ENCODE measurements at regions not wholly inside any gene's neighbourhood (a gene's known extent, or its start where the extent isn't known, plus 50 kb on each side); places are given as distances from the start of the nearest gene placed in this dataset.

GRCh38 chr16:6947291-6947690 lies 385.4 kb upstream of the RBFOX1 start:
- H3K79me2 ChIP-seq (ENCODE audit: insufficient read depth, low read length), result no peaks in the 10 kb centered on the region
- no peak overlapping the region for H3K4me3 ChIP-seq (ENCODE audit: insufficient read depth, low read length, poor library complexity, severe bottlenecking)
- no peaks in the 10 kb centered on the region for H3K9me2 ChIP-seq (replicated peaks; ENCODE audit: insufficient read depth, low read length)
- no peak overlapping the region for H3K27ac ChIP-seq (ENCODE audit: low read depth, low read length)
- no peaks in the 10 kb centered on the region for H3K27me3 ChIP-seq (ENCODE audit: low read length)
- H3K9me3 ChIP-seq (ENCODE audit: insufficient read depth, low read length), result no peaks in the 10 kb centered on the region
- no peaks in the 10 kb centered on the region for H4K20me1 ChIP-seq (ENCODE audit: low read depth, low read length)
- H2AFZ ChIP-seq (ENCODE audit: low read depth, low read length, severe bottlenecking), result no peak overlapping the region
- H3K4me2 ChIP-seq (ENCODE audit: low read depth, low read length, poor library complexity, severe bottlenecking), result no peak overlapping the region
- no peaks in the 10 kb centered on the region for H3F3A ChIP-seq (ENCODE audit: insufficient read depth)
- no peak for TF ChIP-seq CTCF (IDR thresholded peaks at IDR 0.05; ENCODE audit: insufficient read depth, low read length, poor library complexity, severe bottlenecking)
- TF ChIP-seq EZH2phosphoT487 (conservative IDR thresholded peaks at IDR 0.05; ENCODE audit: low read length), result no peak
- no peaks in the 10 kb centered on the region for H3K36me3 ChIP-seq (ENCODE audit: low read length)
- no peak overlapping the region for H3K9ac ChIP-seq (ENCODE audit: low read length)

GRCh38 chr16:6946802-6947201 lies 385.8 kb upstream of the RBFOX1 start:
- H3K79me2 ChIP-seq (ENCODE audit: insufficient read depth, low read length), result no peaks in the 10 kb centered on the region
- no peak overlapping the region for H3K4me2 ChIP-seq (ENCODE audit: low read depth, low read length, poor library complexity, severe bottlenecking)
- no peak overlapping the region for H2AFZ ChIP-seq (ENCODE audit: low read depth, low read length, severe bottlenecking)
- no peak overlapping the region for H3K4me3 ChIP-seq (ENCODE audit: insufficient read depth, low read length, poor library complexity, severe bottlenecking)
- no peaks in the 10 kb centered on the region for H3K27me3 ChIP-seq (ENCODE audit: low read length)
- no peak overlapping the region for H3K9ac ChIP-seq (ENCODE audit: low read length)
- no peaks in the 10 kb centered on the region for H3K36me3 ChIP-seq (ENCODE audit: low read length)
- TF ChIP-seq CTCF (IDR thresholded peaks at IDR 0.05; ENCODE audit: insufficient read depth, low read length, poor library complexity, severe bottlenecking), result no peak
- TF ChIP-seq EZH2phosphoT487 (conservative IDR thresholded peaks at IDR 0.05; ENCODE audit: low read length), result no peak
- H3K9me3 ChIP-seq (ENCODE audit: insufficient read depth, low read length), result no peaks in the 10 kb centered on the region
- H3F3A ChIP-seq (ENCODE audit: insufficient read depth), result no peaks in the 10 kb centered on the region
- H3K9me2 ChIP-seq (replicated peaks; ENCODE audit: insufficient read depth, low read length), result no peaks in the 10 kb centered on the region
- no peaks in the 10 kb centered on the region for H4K20me1 ChIP-seq (ENCODE audit: low read depth, low read length)
- H3K27ac ChIP-seq (ENCODE audit: low read depth, low read length), result no peak overlapping the region

- Histone ChIP-seq H3K79me2 (ENCODE audit: insufficient read depth, low read length) (no peaks in the 10 kb centered on the region), H2AFZ (ENCODE audit: low read depth, low read length, severe bottlenecking) (no peak overlapping the region), H3K4me3 (ENCODE audit: insufficient read depth, low read length, poor library complexity, severe bottlenecking) (no peak overlapping the region), H3K4me2 (ENCODE audit: low read depth, low read length, poor library complexity, severe bottlenecking) (no peak overlapping the region), H3K9me3 (ENCODE audit: insufficient read depth, low read length) (no peaks in the 10 kb centered on the region), H3K36me3 (ENCODE audit: low read length) (no peaks in the 10 kb centered on the region), H3F3A (ENCODE audit: insufficient read depth) (no peaks in the 10 kb centered on the region), H4K20me1 (ENCODE audit: low read depth, low read length) (no peaks in the 10 kb centered on the region), H3K27ac (ENCODE audit: low read depth, low read length) (no peak overlapping the region), H3K9ac (ENCODE audit: low read length) (no peak overlapping the region), H3K27me3 (ENCODE audit: low read length) (no peaks in the 10 kb centered on the region), H3K9me2 (replicated peaks; ENCODE audit: insufficient read depth, low read length) (no peaks in the 10 kb centered on the region)
- TF ChIP-seq EZH2phosphoT487 (conservative IDR thresholded peaks at IDR 0.05; ENCODE audit: low read length) (no peak), CTCF (IDR thresholded peaks at IDR 0.05; ENCODE audit: insufficient read depth, low read length, poor library complexity, severe bottlenecking) (no peak)
Observed at GRCh38 chr16:6946106-6946505, 386.5 kb upstream of the RBFOX1 start.

GRCh38 chr16:6940968-6941367 lies 391.7 kb upstream of the RBFOX1 start:
- no peak overlapping the region for H3K4me2 ChIP-seq (ENCODE audit: low read depth, low read length, poor library complexity, severe bottlenecking)
- H3K9me3 ChIP-seq (ENCODE audit: insufficient read depth, low read length), result no peaks in the 10 kb centered on the region
- H3K9me2 ChIP-seq (replicated peaks; ENCODE audit: insufficient read depth, low read length), result no peaks in the 10 kb centered on the region
- no peaks in the 10 kb centered on the region for H3F3A ChIP-seq (ENCODE audit: insufficient read depth)
- no peak overlapping the region for H3K9ac ChIP-seq (ENCODE audit: low read length)
- TF ChIP-seq EZH2phosphoT487 (conservative IDR thresholded peaks at IDR 0.05; ENCODE audit: low read length) (no peak), CTCF (IDR thresholded peaks at IDR 0.05; ENCODE audit: insufficient read depth, low read length, poor library complexity, severe bottlenecking) (no peak)
- no peak overlapping the region for H3K27ac ChIP-seq (ENCODE audit: low read depth, low read length)
- no peaks in the 10 kb centered on the region for H3K27me3 ChIP-seq (ENCODE audit: low read length)
- H3K79me2 ChIP-seq (ENCODE audit: insufficient read depth, low read length), result no peaks in the 10 kb centered on the region
- no peak overlapping the region for H3K4me3 ChIP-seq (ENCODE audit: insufficient read depth, low read length, poor library complexity, severe bottlenecking)
- no peaks in the 10 kb centered on the region for H3K36me3 ChIP-seq (ENCODE audit: low read length)
- no peaks in the 10 kb centered on the region for H4K20me1 ChIP-seq (ENCODE audit: low read depth, low read length)
- no peak overlapping the region for H2AFZ ChIP-seq (ENCODE audit: low read depth, low read length, severe bottlenecking)

All from SU-DHL-6 (cell line).